Dermis blood vessel endothelial cell (primary cell): ENCODE measurements at regions not wholly inside any gene's neighbourhood (a gene's known extent, or its start where the extent isn't known, plus 50 kb on each side); places are given as distances from the start of the nearest gene placed in this dataset.

Experiments used
- DNase-seq: peaks from one replicate; pipeline ENCODE4 v3.0.0; 2010

DNA sequence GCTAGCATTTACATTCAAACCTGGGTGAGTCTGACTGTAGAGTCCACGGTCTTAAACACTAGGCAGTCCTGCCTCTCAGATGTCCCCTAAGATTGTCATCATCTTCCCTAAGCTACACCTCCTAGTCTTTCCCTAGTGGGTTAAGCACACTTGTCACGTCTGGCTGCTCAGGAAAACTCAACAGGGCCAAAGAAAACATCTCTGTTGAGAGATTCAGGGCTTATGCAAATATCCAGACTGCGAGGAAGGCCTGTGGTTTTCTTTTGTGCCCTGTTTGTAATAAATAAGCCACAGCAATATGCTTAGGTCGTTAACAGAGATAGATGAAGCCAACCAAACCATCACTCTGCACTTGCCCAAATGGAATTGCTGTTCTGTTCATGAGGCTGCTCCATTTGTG lies 472.6 kb upstream of the DEPDC1 start:
- DNase-seq = no peak

DNA sequence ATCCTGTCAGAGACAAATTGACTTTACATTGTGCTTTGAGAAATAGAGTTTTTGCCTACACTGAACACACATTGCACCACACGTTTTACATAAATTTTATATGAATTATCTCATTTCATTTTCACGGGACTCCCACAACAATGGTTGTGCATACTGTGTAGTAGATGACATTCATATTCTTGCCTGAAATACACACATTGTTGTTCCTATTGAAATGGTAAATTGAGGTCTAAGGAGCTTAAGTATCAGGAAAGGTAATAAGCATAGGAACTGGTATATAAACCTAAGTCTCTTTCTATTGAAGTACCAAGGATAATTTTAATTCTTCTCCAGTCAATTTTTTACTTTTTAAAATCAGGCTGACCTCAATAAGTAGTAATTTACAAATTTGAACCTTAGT lies 473.7 kb upstream of the DEPDC1 start:
- DNase-seq = no peak

DNA sequence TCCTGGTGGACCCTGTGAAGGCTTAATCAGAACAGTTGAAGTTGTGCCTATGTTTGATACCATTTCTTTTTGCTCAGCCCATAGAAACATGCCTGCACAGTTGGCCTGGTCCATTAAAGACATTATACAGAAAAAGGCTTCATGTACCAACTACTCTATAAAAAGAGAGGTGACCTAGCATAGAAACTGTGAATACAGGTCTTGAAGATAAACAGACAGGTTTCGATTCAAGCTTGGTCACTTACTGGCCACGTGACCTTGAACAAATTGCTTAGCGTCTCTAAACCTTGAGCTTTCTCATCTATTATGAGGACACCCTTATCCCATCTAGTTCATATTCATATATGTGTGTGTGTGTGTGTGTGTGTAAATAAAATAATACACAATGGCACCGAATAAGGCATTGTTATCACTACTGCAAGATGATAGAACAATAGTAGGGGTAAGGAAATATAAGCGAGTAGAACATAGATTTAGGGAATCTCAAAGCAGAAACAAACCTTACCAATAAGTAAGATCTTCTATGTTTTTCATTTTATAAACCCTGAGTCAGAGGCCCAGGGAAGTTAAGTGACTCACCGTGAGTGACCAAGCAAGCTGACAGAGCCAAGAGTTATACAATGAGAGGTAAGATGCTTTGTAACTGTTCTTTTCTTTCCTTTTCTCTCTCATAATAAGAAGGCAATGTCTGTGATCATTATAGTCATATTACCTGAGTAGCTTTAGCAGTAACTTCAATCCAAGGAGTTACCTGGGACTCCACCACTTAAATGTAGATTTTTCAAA lies 476.8 kb upstream of the DEPDC1 start:
- no peak for DNase-seq

DNA sequence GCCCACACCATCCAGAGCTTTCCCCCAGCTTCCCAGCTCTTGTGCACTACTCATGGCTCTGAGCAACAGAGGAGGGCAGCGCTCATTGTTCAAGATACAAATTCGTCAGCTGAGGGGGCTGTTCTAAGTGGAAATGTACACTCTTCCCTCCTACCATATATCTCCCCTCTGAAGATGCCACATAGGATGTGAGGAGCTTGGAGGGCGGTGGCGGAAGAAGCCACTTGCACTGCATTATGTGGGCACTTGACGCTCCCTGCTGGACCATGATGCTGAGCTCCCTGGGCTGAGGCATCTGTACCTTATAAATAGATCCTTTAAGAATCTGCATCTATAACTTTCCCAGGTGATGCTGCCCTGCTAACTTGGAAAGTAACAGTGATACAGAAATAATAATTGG lies 477.6 kb upstream of the DEPDC1 start:
- no peak for DNase-seq

DNA sequence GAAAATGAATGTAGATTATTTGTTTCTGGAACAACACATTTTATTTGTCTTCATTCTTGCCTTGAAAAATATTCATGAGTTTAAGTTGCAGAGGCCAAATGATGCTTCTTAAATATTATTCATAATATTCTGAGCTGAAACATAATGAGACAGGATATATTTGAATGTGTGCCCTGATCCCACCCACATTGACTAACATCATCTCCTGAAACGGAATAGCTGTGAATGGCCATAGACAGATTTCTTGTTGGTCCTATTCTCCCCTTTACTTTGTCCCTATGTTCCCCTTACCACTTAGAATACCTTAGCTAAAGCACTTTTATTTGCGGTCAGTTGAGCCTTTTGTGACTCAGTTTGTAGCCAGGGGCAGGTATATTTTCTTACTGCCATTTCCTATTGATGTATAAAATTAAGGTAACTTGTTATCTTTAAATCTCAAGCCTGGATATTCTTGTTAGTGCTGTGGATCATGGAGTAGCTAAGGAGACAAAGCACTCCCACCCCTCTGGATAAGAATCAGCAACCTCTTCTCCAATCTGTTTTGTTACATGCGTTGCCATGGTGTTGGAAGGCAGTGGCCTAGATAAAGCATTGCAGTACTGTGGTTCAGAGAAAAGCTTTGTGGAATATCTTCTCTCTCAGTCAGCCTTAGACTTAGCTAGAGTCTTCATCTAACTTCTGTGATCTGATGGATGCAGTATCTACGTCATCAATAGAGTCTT lies 478.5 kb upstream of the DEPDC1 start:
- no peak for DNase-seq

DNA sequence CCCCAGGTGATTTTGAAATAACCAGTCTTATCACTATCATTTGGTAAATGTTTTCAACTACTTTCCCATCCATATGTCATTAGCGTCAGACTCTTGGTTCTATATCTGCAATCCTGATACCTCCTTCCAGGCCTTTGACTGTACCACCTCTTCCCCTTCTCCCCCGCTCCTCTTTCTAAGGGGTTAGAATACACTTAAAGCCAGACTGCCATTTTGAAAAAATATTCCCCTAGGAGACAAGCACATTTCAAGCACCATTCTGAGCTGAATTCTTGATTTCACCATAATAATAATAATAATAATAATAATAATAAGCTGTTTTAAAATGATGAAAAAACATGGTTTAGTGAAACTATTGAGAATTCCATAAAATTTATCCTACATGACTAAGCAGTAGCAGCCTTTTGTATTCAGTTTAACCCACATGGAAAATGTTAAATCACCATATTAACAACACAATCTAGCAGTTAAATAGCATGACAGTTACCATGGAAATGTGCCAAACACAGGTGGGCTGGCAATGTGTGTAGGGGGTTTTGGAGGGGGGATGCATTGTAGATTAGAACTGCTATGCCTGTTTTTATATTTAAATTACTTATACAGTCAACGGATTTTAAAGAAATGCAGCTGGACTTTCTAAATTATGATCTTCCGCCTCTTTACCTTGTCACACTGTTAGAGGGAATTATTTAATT lies 480.2 kb upstream of the DEPDC1 start:
- no peak for DNase-seq

DNA sequence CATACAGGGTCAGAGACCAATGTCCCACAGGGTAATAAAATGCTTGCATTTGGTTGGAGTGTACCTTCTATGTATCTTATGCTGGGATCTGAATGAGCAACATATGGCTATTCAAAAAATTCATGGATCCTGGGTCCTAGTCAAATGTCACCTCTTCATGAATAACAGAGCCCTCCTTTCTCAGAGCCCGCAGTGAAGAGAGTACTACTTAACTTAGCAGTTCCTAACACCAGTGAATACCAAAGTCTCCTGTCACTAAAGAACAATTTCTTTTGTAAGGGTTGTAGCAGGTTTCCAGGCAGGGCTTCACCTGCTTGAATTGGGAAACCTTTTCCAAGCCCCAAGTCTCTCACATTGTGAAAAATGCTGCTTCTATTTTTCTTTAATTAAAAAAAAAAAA lies 483.0 kb upstream of the DEPDC1 start:
- DNase-seq = no peak

DNA sequence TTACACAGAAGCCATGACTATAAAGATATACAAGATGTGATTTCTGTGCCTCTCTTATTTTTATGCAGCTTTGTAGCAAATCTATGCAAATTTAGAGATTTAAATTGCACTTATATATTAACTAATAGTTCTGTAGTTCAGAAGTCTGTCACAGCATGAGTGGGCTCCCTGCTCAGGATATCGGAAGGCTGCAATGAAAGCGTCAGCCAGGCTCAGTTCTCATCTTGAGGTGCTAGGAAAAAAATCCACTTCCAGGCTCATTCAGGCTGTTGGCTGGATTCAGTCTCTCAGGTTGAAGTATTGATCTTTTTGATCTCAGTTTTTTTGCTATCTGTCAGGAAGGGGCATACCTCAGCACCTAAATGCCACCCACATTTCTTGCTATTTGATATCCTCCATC lies 487.4 kb upstream of the DEPDC1 start:
- DNase-seq = no peak

DNA sequence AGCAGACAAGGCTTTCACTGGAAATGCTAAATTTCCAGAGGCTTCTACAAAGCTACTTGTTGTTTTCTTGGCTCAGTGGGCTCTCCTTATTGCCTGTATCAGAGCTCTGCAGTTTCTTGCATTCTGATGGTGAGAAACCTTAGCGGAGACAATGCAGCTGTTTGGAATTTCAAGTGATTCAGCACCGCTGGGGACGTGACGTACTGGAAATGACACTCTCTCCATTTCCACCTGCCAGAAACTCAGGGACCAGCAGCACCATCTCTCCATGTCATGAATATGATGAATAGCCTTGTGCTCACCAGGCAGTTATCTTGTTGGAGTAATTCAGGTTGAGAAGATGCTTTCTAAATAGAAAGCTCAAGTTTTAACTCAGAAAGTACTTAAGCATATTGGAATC lies 497.2 kb upstream of the DEPDC1 start:
- no peak for DNase-seq

DNA sequence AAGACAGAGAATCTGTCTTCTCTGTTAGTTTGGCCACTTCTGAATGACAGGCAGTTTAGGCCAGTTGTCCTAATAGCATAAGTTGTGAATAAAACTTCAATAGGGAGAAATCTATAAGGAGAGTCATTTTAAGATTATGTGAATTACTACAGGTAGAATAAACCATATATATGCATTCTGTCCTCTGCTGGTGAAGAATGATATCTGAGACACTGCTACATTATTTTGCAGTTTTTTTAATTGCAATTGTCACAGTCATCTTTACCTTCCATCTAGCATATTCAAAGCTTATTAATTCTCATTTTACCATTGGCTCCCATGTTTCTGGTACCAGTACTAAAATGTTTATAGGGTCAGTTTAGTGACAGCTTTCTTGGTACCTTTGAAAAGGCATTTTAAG lies 519.6 kb upstream of the DEPDC1 start:
- no peak for DNase-seq

DNA sequence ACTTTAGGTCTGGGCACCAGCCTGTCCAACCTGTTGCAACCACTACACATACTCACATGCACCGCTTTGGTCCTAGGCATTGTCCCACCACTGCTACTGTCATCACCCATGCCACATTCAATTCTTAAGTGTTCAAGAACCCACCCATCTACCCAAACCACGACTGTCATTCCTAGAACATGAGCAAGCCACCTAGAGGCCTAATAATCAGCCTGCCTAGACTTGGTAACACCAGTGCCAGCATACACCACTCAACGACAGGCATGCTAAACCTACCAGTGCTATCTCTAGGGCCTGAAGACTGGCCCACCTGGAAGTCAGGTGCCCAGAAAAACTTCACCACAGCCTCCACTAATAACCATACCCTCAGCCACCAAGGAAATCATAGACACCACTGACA lies 532.8 kb upstream of the DEPDC1 start:
- DNase-seq = no peak

DNA sequence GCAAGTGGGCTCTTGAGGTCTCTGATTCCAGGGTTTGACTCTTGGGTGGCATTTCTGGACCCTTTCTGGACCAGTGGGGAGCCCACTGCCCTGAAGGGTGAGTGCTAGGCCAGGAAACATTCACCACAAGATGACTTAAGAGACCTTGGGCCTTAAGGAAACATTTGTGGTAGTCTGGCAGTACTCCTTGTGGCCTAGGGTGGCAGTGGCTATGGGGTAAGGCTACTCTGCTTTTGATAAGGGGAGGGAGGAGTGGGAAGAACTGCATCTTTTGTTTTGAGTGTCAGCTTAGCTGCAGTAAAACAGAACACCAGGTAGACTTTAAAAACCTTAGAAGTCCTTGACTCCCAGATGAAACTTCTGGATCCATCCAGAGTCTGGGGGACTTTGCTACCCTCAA lies 529.3 kb upstream of the LRRC7 start:
- DNase-seq = no peak

DNA sequence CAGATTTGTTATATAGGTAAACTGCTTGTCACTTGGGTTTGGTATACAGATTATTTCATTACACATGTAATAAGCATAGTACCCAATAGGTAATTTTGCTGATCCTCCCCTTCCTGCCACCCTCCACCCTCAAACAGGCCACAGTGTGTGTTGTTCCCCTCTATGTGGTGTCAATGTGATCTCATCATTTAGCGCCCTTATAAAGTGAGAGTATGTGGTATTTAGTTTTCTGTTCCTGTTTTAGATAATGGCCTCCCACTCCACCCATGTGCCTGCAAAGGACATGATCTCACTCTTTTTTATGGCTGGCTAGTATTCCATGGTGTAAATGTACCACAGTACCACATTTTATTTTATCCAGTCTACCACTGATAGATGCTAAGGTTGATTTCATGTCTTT lies 522.1 kb upstream of the LRRC7 start:
- no peak for DNase-seq

DNA sequence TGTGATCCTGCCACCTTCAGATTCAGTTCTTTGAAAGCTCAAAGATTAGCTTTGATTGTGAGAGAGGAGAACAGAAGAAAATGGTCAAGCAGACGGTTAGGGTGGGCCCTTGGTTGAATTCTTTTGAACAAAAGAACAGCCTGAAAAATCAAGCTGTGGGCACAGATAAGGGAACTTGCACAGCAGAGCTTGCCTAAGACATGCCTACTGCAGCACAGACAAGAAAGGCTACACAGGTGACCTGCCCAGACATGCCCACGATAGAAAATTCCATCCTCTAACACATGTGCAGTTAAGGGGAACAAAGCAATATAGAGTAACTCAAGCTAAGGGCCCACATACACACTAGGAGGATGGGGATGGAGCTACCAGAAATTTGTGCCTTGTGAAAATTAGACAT lies 512.5 kb upstream of the LRRC7 start:
- DNase-seq = no peak

DNA sequence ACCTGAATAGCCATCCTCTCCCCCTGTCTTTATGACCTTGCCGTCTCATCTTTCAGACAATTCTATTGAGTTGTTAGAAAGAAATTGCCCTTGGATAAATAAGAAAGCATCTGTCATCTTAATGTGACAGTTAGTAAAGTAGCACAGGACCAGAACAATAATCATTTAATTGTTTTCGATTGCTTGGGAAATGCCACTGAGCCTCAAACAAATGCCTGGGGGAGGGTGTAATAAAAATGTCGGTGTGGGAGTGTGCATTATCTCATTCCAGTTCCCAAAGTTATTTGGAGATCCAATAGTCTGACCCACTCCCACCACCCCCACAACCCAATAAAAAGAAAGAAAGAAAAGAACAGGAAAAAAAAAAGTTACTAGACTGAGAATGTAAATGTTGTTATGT lies 509.3 kb upstream of the LRRC7 start:
- no peak for DNase-seq

DNA sequence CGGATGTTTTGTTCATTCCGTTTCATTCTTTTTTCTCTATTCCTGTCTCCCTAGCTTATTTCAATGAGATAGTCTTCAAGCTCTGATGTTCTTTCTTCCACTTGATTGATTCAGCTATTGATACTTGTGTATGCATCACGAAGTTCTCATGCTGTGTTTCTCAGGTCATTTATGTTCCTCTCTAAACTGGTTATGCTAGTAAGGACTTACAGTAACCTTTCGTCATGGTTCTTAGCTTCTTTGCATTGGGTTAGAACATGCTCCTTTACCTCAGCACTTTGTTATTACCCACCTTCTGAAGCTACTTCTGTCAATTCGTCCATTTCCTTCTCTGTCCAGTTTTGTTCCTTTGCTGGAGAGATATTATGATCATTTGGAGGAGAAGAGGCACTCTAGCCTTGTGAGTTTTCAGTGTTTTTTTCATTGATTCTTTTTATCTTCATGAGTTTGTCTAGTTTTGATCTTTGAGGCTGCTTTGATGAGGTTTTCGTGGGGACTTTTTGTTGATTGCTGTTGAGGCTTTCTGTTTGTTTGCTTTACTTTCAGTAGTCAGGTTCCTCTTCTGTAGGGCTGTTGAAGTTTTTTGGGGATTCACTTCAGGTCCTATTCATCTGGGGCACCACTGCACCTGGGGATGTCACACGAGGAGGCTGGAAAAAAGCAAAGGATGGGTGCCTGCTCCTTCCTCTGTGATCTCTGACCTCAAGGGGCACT lies 496.9 kb upstream of the LRRC7 start:
- no peak for DNase-seq

DNA sequence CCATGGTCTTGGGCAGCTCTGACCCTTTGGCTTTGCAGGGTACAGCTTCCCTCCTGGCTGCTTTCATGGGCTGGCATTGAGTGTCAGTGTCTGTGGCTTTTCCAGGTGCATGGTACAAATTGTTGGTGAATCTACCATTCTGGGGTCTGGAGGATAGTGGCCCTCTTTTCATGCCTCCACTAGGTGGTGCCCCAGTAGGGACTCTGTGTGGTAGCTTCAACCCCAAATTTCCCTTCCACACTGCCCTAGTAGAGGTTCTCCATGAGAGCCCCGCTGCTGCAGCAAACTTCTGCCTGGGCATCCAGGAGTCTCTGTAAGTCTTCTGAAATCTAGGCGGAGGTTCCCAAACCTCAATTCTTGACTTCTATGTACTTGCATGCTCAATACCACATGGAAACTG lies 494.5 kb upstream of the LRRC7 start:
- DNase-seq = no peak

DNA sequence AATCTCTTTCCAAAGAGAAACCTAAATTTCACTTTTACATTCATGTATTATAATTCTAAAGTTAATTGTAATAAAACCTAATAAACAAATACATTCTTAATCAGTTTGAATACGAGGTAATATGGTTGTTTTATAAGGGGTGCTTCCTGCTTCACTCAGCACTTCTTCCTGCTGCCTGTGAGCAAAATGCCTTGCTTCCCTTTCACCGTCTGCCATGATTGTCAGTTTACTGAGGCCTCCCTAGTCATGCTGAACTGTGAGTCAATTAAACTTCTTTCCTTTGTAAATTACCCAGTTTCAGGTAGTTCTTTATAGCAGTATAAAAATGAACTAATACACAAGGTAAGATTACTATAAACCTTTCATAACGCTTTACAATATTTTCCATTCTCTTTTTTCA lies 491.1 kb upstream of the LRRC7 start:
- no peak for DNase-seq

DNA sequence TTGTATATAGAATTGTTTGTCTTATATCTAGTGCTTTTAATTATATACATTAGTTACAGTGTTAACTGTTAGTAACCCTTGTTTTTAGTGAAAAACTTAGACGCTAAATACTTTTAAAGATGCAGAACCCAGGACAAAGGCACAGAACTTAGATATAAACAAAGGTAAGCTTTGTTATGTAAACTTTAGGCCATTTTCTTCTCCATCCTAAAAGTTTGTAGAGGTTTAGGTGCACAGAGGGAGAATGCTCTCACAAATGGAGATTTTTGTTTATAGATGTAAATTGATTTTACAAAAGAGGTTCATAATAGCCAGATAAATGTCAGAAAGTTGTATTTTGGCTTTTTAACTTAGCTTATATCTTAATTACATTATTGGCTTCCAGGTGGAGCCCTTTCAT lies 490.5 kb upstream of the LRRC7 start:
- DNase-seq = no peak

DNA sequence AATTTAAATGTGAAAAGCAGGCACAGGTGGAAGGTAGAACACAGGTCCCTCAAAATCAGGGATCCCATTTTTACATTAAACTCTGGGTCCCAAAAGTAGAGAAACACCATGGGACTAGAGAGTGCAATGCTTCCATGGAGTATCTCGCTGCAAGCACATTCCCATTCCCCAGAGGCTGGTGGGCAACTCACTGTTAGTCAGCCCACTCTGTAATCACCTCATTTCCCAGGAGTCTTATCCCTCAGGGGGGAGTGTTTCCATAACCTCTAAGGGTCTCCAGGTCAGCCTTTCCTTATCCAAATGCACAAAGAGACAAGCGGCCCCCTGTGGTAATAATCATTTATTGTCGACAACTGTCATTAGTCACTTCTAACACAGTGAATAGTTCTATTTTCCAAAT lies 490.1 kb upstream of the LRRC7 start:
- DNase-seq = no peak

DNA sequence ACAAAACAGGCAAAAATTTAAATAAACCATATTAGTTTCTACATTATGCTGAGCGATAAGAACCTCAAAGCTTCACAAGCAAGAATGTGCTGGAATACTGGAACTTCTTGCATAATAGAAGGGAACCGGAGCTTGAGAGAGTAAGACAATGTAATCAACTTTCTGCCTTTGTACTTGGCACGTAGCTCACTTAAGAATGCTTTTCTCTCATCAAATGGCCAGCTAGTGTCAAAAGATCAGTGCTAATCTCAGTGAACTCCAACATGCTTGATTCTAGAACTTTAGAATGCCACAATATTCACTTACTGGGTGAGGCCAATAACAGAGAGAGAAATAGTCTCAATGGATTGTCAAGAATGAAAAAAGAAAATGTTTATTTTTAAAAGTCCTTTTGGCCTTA lies 486.1 kb upstream of the LRRC7 start:
- DNase-seq = no peak

DNA sequence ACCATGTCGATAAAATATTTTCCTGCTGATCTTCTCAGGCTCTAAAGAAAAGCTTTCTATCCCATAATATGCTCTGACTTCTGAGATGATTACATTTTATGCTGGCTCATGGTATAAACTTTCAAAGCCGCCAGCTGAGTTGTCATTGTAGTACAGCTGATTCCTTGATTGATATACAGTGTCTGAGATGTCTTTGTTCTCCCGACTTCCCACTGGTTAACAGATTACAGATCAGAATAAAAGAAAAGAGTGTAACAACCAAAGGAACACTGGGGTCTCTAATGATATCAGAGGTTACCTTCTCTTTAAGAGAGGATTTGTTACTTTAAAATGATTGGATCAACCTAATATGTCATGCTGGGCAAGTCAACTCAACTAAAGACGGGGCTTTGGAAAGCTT lies 485.4 kb upstream of the LRRC7 start:
- DNase-seq = no peak

DNA sequence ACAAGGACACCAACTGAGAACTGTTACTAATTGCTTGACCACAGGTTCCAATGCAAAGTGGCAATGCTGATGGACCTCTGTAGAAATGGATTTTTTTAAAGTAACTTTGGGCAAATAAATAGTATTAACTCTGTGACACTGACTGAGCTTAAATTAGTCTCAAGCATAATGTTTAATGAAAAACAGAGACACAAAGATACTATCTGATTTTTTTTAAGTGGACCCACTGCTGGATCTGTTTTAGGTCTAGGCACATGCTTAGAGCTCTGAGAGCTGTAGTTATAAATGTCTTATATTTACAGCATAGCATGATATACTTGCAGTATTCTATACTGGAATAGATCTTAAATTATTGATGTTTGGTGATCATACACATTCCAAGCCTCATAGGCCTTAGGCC lies 481.6 kb upstream of the LRRC7 start:
- no peak for DNase-seq
